NB4 (cell line): ENCODE measurements at regions not wholly inside any gene's neighbourhood (a gene's known extent, or its start where the extent isn't known, plus 50 kb on each side); places are given as distances from the start of the nearest gene placed in this dataset.

Experiments used
- DNase-seq: peaks from one replicate; pipeline ENCODE4 v3.0.0; 2010; ENCODE audit warnings: low read depth
- H3K4me3 ChIP-seq: one replicate; pipeline ENCODE4 v1.5.1; 2011; ENCODE audit warnings: mild to moderate bottlenecking, low read depth, low read length, moderate library complexity
- MYC ChIP-seq: IDR thresholded peaks from 2 replicates; pipeline ENCODE4 v1.6.1; 2011; ENCODE audit warnings: low read depth, low read length
- POLR2A ChIP-seq: IDR thresholded peaks from 2 replicates; pipeline ENCODE4 v1.6.1; 2011; ENCODE audit warnings: mild to moderate bottlenecking; ENCODE audit not compliant: insufficient read length; ENCODE audit errors: extremely low read depth
- TF ChIP-seq, protein P1 (sequence below): IDR thresholded peaks from one replicate; pipeline ENCODE4 v1.5.1; 2012; ENCODE audit warnings: low read depth, low read length
- TF ChIP-seq, protein P2 (sequence below): IDR thresholded peaks from 2 replicates; pipeline ENCODE4 v1.6.1; 2011; ENCODE audit warnings: low read depth, low read length

DNA sequence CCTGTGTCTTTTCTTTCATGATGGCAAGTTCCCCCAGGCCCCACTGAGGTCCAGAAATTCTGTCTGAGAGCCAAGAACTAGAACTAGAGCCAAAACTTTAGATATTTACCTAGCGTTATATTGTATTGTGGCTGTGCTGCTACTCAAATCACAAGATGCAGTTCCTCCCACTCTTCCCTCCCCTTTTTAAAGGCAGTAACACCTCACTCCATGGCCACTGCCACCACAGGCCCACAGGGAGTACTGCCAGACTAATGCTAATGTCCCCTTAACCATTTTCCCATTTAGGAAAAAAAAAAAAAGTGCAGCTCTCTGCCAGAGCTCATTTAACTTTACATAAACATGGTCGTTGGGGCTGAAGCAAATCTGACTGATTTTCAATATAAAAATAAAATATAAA is 99.7 kb upstream of the KYNU start:
- H3K4me3 ChIP-seq = no peak overlapping the region
- TF ChIP-seq, protein P1, sequence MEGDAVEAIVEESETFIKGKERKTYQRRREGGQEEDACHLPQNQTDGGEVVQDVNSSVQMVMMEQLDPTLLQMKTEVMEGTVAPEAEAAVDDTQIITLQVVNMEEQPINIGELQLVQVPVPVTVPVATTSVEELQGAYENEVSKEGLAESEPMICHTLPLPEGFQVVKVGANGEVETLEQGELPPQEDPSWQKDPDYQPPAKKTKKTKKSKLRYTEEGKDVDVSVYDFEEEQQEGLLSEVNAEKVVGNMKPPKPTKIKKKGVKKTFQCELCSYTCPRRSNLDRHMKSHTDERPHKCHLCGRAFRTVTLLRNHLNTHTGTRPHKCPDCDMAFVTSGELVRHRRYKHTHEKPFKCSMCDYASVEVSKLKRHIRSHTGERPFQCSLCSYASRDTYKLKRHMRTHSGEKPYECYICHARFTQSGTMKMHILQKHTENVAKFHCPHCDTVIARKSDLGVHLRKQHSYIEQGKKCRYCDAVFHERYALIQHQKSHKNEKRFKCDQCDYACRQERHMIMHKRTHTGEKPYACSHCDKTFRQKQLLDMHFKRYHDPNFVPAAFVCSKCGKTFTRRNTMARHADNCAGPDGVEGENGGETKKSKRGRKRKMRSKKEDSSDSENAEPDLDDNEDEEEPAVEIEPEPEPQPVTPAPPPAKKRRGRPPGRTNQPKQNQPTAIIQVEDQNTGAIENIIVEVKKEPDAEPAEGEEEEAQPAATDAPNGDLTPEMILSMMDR = no peak
- TF ChIP-seq, protein P2, sequence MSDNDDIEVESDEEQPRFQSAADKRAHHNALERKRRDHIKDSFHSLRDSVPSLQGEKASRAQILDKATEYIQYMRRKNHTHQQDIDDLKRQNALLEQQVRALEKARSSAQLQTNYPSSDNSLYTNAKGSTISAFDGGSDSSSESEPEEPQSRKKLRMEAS = no peak
- TF ChIP-seq POLR2A (no peak), MYC (no peak)
- no peak for DNase-seq

DNA sequence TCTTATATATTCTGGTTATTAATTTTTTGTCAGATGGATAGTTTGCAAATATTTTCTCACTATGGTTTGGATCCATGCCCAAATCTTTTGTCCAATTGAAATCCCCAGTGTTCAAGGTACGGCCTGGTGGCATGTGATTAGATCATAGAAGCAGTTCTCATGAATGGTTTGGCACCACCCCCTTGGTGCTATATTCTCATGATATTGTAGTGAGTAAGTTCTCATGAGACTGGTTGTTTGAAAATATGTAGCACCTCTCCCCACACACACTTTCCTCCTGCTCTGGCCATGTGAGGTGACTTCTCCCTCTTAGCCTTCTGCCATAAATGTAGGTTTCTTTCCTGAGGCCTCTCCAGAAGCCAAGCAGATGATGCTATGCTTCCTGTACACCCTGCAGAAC is 107.7 kb upstream of the KYNU start:
- no peak overlapping the region for H3K4me3 ChIP-seq
- TF ChIP-seq, protein P2 = no peak
- no peak for DNase-seq

DNA sequence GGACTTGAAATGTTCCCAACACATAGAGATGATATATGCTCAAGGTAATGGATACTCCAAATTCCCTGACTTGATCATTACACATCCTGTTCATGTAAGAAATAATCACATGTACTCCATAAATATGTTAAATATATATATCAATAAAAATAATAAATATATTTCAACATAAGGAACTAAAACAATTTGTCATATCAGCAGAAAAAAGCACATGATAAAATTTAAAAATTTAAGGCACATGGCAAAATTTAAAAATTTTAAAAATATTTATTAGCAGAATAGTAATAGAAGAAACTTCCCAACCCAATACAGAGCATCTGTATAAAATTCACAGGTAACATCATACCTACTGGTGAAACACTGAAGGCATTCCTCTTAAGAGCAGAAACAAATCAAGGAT is 109.6 kb upstream of the KYNU start:
- TF ChIP-seq POLR2A (no peak), MYC (no peak)
- TF ChIP-seq, protein P1 = no peak
- TF ChIP-seq, protein P2 = no peak
- no peak for DNase-seq

DNA sequence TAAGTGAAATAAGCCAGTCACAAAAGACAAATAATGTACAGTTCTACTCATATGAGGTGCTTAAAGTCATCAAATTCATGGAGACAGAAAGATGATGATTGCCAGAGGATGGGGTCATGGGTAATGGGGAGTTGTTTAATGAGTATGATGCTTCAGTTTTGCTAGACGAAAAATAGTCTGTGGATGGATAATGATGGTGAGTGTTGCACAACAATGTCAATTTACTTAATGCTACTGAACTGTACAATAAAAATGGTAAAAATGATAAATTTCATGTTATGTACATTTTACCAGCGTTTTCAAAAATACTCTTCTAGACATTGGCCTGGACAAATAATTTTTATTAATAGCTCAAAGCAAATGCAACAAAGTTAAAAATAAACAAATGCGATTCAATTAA is 118.5 kb upstream of the KYNU start:
- no peak overlapping the region for H3K4me3 ChIP-seq
- TF ChIP-seq POLR2A = no peak
- no peak for TF ChIP-seq MYC
- TF ChIP-seq, protein P1 = no peak
- TF ChIP-seq, protein P2 = no peak
- no peak for DNase-seq

More for the DNA sequence above, 109.6 kb upstream of the KYNU start:
- H3K4me3 ChIP-seq = no peak overlapping the region

DNA sequence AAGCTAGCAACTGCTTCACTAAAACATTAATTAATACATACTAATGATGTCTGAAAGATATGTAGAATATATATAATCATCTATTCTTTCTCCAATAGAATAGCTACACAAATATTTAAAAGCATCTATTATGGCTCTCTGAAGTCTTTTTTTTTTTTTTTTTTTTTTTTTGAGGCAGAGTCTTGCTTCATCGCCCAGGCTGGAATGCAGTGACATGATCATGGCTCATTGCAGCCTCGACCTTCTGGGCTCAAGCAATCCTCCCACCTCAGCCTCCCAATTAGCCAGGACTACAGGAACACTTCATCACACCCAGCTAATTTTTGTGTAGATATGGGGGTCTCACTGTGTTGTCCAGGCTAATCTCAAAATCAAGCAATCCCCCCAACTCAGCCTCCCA is 120.4 kb upstream of the KYNU start:
- no peak for TF ChIP-seq POLR2A
- H3K4me3 ChIP-seq = no peak overlapping the region
- no peak for DNase-seq

DNA sequence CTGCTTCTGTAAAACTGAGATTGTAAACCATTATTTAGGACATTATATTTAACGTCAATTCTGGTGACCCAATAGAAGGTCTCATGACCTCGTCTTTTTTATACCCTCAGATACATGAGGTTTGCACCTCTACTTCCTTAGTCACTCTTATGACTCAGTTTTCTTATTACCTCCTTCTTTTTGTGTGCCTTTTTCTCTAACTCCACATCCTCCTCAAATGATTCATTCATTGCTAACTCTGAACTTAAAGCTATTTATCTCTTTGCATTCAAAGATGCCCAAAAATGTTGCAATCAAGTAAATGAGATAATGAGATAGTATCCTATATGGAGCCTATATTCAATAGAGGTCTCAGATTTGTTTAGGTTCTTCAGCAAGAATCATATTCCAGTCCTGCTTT is 121.0 kb upstream of the KYNU start:
- H3K4me3 ChIP-seq = no peak overlapping the region
- DNase-seq = no peak
- TF ChIP-seq, protein P2 = no peak
- TF ChIP-seq POLR2A (no peak), MYC (no peak)
- TF ChIP-seq, protein P1 = no peak

DNA sequence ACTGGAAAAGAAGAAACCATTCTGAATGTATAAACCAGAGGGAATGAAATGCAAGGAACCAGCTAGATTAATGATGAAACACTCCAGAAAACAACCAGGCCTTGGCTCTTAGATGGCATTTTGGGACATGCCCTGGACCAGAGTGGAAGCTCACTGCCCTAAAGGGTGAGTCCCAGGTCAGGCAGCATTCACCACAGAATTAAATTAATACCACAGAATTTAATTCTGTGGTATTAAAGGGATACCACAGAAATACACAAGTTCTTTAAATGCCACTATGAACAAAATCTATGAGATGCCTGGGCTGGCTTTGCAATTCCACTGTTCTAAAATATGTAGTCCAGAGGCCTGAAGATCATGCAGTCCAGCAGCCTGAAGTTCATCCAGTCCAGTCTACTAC is 122.3 kb upstream of the KYNU start:
- no peak for DNase-seq
- no peak overlapping the region for H3K4me3 ChIP-seq
- TF ChIP-seq MYC (no peak), POLR2A (no peak)
- TF ChIP-seq, protein P2 = no peak
- TF ChIP-seq, protein P1 = no peak
